HepG2 (cell line): ENCODE measurements at regions not wholly inside any gene's neighbourhood (a gene's known extent, or its start where the extent isn't known, plus 50 kb on each side); places are given as distances from the start of the nearest gene placed in this dataset.

Experiments used
- ATAC-seq: fragments of 200-7000 bp; cut with Tn5 transposase; 3 replicates; pipeline ENCODE4 v1.9.1; 2020; ENCODE audit warnings: mild to moderate bottlenecking, moderate library complexity
- BruUV-seq: library from RNA; stranded (reverse); fragments of 400-500 nt; replicated peaks from 2 replicates; lab custom pipeline; 2021; lab: Mats Ljungman, UMichigan
- CTCF ChIA-PET: fragments of 300-600 bp; formaldehyde crosslinking; extraction: SDS; loops from one replicate; lab custom pipeline; 2021; ENCODE audit warnings: low total read pairs, inconsistent platforms, low intra/inter-chr PET ratio; lab: Yijun Ruan, JAX
- POLR2A ChIA-PET: fragments of 350-600 bp; sonication (Branson Sonifier 250); formaldehyde crosslinking; loops from one replicate; lab custom pipeline; 2020; ENCODE audit warnings: antibody characterized with exemption, inconsistent platforms; lab: Yijun Ruan, JAX
- DNase-seq: peaks from one replicate; pipeline ENCODE4 v3.0.0-alpha.2; 2015; ENCODE audit warnings: low spot score
- FAIRE-seq: peaks from 3 replicates; lab custom pipeline; 2011; peaks lifted over from hg19 to GRCh38; lab: Jason Lieb, UNC
- H2AFZ ChIP-seq: one replicate; pipeline ENCODE4 v1.6.1; 2011; ENCODE audit warnings: low read length, inconsistent platforms
- H3K27ac ChIP-seq: fragments of 300-600 bp; 3 replicates; pipeline ENCODE4 v1.8.0; 2011; ENCODE audit warnings: mixed run types, mild to moderate bottlenecking, mixed read lengths, low read length, inconsistent platforms; ENCODE audit not compliant: insufficient read depth; ENCODE audit errors: extremely low read length
- H3K27me3 ChIP-seq, 2 experiments: fragments of 200-600 bp in 1 of 2; 2 replicates in 1 of 2; 3 replicates in 1 of 2; pipeline versions ENCODE4 v1.6.0 to v1.8.0; 2011; ENCODE audit warnings: low read length in 2 of 2, mild to moderate bottlenecking in 2 of 2, moderate library complexity in 2 of 2, inconsistent platforms in 1 of 2; ENCODE audit not compliant: insufficient read depth in 2 of 2, control insufficient read depth in 1 of 2
- H3K36me3 ChIP-seq, 2 experiments: fragments of 200-600 bp in 1 of 2; replicated peaks in 1 of 2; 2 replicates in 1 of 2; 3 replicates in 1 of 2; pipeline versions ENCODE4 v1.5.1 to v1.8.0; 2011; ENCODE audit warnings: low read length in 2 of 2, inconsistent platforms in 1 of 2; ENCODE audit not compliant: insufficient read depth in 2 of 2, control insufficient read depth in 1 of 2
- H3K4me1 ChIP-seq: 2 replicates; pipeline ENCODE4 v1.5.1; 2012; ENCODE audit warnings: low read length, inconsistent platforms; ENCODE audit not compliant: insufficient read depth
- H3K4me2 ChIP-seq: 2 replicates; pipeline ENCODE4 v1.6.0; 2011; ENCODE audit warnings: low read depth, low read length, inconsistent platforms
- H3K4me3 ChIP-seq, 3 experiments: fragments of 200-600 bp in 1 of 3; sonication (generic), shearing (Covaris generic) in 1 of 3; replicated peaks in 1 of 3; 2 replicates each; pipeline ENCODE4 v1.5.1; 2011 to 2016; ENCODE audit warnings: low read length in 3 of 3, inconsistent platforms in 2 of 3, low read depth in 2 of 3, mild to moderate bottlenecking in 2 of 3, control low read depth in 1 of 3, mixed read lengths in 1 of 3; ENCODE audit not compliant: insufficient read depth in 1 of 3
- H3K79me2 ChIP-seq: one replicate; pipeline ENCODE4 v1.6.1; 2011; ENCODE audit warnings: low read length, inconsistent platforms; ENCODE audit not compliant: insufficient read depth
- H3K9ac ChIP-seq: 2 replicates; pipeline ENCODE4 v1.6.0; 2011; ENCODE audit warnings: mild to moderate bottlenecking, low read depth, low read length, inconsistent platforms; ENCODE audit not compliant: insufficient read depth
- H3K9me3 ChIP-seq: 2 replicates; pipeline ENCODE4 v1.5.1; 2012; ENCODE audit warnings: mild to moderate bottlenecking, low read length
- H4K20me1 ChIP-seq: 2 replicates; pipeline ENCODE4 v1.6.0; 2011; ENCODE audit warnings: inconsistent platforms, mild to moderate bottlenecking, low read length, moderate library complexity; ENCODE audit not compliant: insufficient read depth
- ARNT2 ChIP-seq: sonication (generic); formaldehyde crosslinking; IDR thresholded peaks from 2 replicates; pipeline ENCODE4 v1.8.0; 2022; ENCODE audit warnings: mild to moderate bottlenecking, low read depth, missing genetic modification reagents, moderate library complexity
- FOSL2 ChIP-seq: sonication (generic); formaldehyde crosslinking; IDR thresholded peaks from 2 replicates; pipeline ENCODE4 v1.4.0; 2020; ENCODE audit warnings: missing genetic modification reagents
- FOXA3 ChIP-seq: IDR thresholded peaks from 2 replicates; pipeline ENCODE4 v1.6.1; 2016; ENCODE audit warnings: missing genetic modification reagents, missing compliant biosample characterization
- KMT2A ChIP-seq: sonication (generic); formaldehyde crosslinking; IDR thresholded peaks from 2 replicates; pipeline ENCODE4 v1.4.0; 2020; ENCODE audit warnings: missing genetic modification reagents
- MAX ChIP-seq: IDR thresholded peaks from 2 replicates; pipeline ENCODE4 v1.6.1; 2012; ENCODE audit warnings: inconsistent platforms
- MED1 ChIP-seq: sonication (generic); formaldehyde crosslinking; IDR thresholded peaks from 2 replicates; pipeline ENCODE4 v1.4.0; 2020; ENCODE audit warnings: missing genetic modification reagents
- PRPF4 ChIP-seq: fragments of 200-400 bp; formaldehyde crosslinking; IDR thresholded peaks from 2 replicates; pipeline ENCODE4 v1.6.1; 2016; ENCODE audit warnings: low read length, low read depth; ENCODE audit not compliant: poor library complexity, severe bottlenecking
- RELA ChIP-seq: sonication (generic); formaldehyde crosslinking; IDR thresholded peaks from 2 replicates; pipeline ENCODE4 v1.4.0; 2020; ENCODE audit warnings: missing genetic modification reagents
- ZMYM4 ChIP-seq: sonication (generic); formaldehyde crosslinking; IDR thresholded peaks from 2 replicates; pipeline ENCODE4 v1.8.1; 2023; ENCODE audit warnings: mild to moderate bottlenecking, missing genetic modification reagents
- ZNF274 ChIP-seq: sonication (generic); formaldehyde crosslinking; IDR thresholded peaks from 2 replicates; pipeline ENCODE4 v1.5.1; 2020; ENCODE audit warnings: mild to moderate bottlenecking, missing genetic modification reagents
- ZNF431 ChIP-seq: sonication (generic); formaldehyde crosslinking; IDR thresholded peaks from 2 replicates; pipeline ENCODE4 v1.9.0; 2022; ENCODE audit warnings: missing genetic modification reagents, low read depth, mild to moderate bottlenecking, borderline replicate concordance
- ZNF574 ChIP-seq: sonication (generic); formaldehyde crosslinking; IDR thresholded peaks from 2 replicates; pipeline ENCODE4 v1.4.0; 2020; ENCODE audit warnings: missing genetic modification reagents
- ZNF687 ChIP-seq: sonication (generic); formaldehyde crosslinking; IDR thresholded peaks from 2 replicates; pipeline ENCODE4 v1.5.1; 2020; ENCODE audit warnings: mild to moderate bottlenecking, missing genetic modification reagents, moderate library complexity
- WGBS: methylation state at CpG from one replicate; pipeline ENCODE4 v1.1.6; 2017; ENCODE audit warnings: low lambda C conversion rate; 5-methylcytosine and 5-hydroxymethylcytosine counted together
- in situ Hi-C: cut with HindIII; loops from 2 replicates; pipeline ENCODE4 v1.10.0; 2017; ENCODE audit warnings: low pct_unique_long_range_greater_than_20kb; ENCODE audit not compliant: extremely low pct_ligation_motif_present
- intact Hi-C: fragments of 100-400 bp; cut with micrococcal nuclease; formaldehyde crosslinking; loops from one replicate; pipeline ENCODE4 v1.10.0; 2022; ENCODE audit not compliant: unreplicated experiment
- TF ChIP-seq, protein P1 (sequence below): sonication (generic); formaldehyde crosslinking; IDR thresholded peaks from 2 replicates; pipeline ENCODE4 v1.4.0; 2020; ENCODE audit warnings: missing genetic modification reagents

- Histone ChIP-seq H2AFZ (no peak overlapping the region), H3K9ac (peak overlapping the region; percentile 45), H3K27me3 (no peaks in the 10 kb centered on the region), H4K20me1 (no peaks in the 10 kb centered on the region), H3K27ac (peak overlapping the region; percentile 24), H3K4me1 (no peaks in the 10 kb centered on the region), H3K4me2 (peak overlapping the region; percentile 64), H3K9me3 (peaks cover 43% of the 10 kb centered on the region), H3K4me3 (peak overlapping the region; percentile 58 to 86 (median 70)), H3K36me3 (no peaks in the 10 kb centered on the region), H3K79me2 (no peaks in the 10 kb centered on the region)
- 38% methylated on average over 60 of the region's 68 CpGs for WGBS
- ATAC-seq (peak; percentile 99), FAIRE-seq (no peak), DNase-seq (peak; percentile 84)
- in situ Hi-C loops (no loop called here), intact Hi-C loops (no loop called here)
- ChIA-PET CTCF (no interaction called here), POLR2A (interaction anchor here (0.6 to 1.3 kb wide), 4 partner anchors 8 to 1297 kb away, joined by 3 to 8 read pairs (median 4); no protein-coding TSS in a partner anchor)
- BruUV-seq, result TSS peak; percentile 75
- TF ChIP-seq RELA (CRISPR knock-in tag), result no peak
- TF ChIP-seq ARNT2 (CRISPR knock-in tag), result peak; percentile 66; the same call in 1 of the 2 replicates
- TF ChIP-seq ZNF274, result 0 out of 2 replicates have a peak, but pooled peaks have one; percentile 38
- peak; percentile 75 for TF ChIP-seq KMT2A (CRISPR knock-in tag)
- TF ChIP-seq MAX, result peak; percentile 30; the same call in 1 of the 2 replicates
- peak; percentile 86 for TF ChIP-seq ZNF687
- peak; percentile 89 for TF ChIP-seq ZNF574 (CRISPR knock-in tag)
- TF ChIP-seq FOSL2 (CRISPR knock-in tag), result peak; percentile 44
- TF ChIP-seq FOXA3 (CRISPR knock-in tag), result 0 out of 2 replicates have a peak, but pooled peaks have one; percentile 26
- TF ChIP-seq MED1 (CRISPR knock-in tag), result peak; percentile 46; the same call in 1 of the 2 replicates
- no peak for TF ChIP-seq ZNF431 (CRISPR knock-in tag)
- TF ChIP-seq, protein P1, sequence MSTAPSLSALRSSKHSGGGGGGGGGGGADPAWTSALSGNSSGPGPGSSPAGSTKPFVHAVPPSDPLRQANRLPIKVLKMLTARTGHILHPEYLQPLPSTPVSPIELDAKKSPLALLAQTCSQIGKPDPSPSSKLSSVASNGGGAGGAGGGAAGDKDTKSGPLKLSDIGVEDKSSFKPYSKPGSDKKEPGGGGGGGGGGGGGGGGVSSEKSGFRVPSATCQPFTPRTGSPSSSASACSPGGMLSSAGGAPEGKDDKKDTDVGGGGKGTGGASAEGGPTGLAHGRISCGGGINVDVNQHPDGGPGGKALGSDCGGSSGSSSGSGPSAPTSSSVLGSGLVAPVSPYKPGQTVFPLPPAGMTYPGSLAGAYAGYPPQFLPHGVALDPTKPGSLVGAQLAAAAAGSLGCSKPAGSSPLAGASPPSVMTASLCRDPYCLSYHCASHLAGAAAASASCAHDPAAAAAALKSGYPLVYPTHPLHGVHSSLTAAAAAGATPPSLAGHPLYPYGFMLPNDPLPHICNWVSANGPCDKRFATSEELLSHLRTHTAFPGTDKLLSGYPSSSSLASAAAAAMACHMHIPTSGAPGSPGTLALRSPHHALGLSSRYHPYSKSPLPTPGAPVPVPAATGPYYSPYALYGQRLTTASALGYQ (CRISPR knock-in tag), result peak; percentile 60; the same call in 1 of the 2 replicates
- no peak for TF ChIP-seq PRPF4
- TF ChIP-seq ZMYM4 (CRISPR knock-in tag), result peak; percentile 96
Observed at GRCh38 chr20:29079769-29080690, 2177.4 kb upstream of the DEFB115 start.
